GM18861 (cell line): ENCODE measurements at regions not wholly inside any gene's neighbourhood (a gene's known extent, or its start where the extent isn't known, plus 50 kb on each side); places are given as distances from the start of the nearest gene placed in this dataset.

Experiments
- ATAC-seq: cut with Tn5 transposase; IDR thresholded peaks from one replicate; pipeline ENCODE4 v1.9.1; 2021; ENCODE audit not compliant: unreplicated experiment

GRCh38 chr12:94760786-94761185 lies 110.4 kb upstream of the TMCC3 start:
- ATAC-seq, result no peak

GRCh38 chr12:94756789-94757188 lies 106.4 kb upstream of the TMCC3 start:
- ATAC-seq, result no peak

GRCh38 chr12:94755598-94755997 lies 105.2 kb upstream of the TMCC3 start:
- no peak for ATAC-seq

GRCh38 chr12:94754653-94755052 lies 104.3 kb upstream of the TMCC3 start:
- no peak for ATAC-seq

GRCh38 chr12:94753036-94753679 lies 102.8 kb upstream of the TMCC3 start:
- no peak for ATAC-seq

GRCh38 chr12:94750864-94751263 lies 100.5 kb upstream of the TMCC3 start:
- ATAC-seq, result no peak

GRCh38 chr12:94749890-94750289 lies 99.5 kb upstream of the TMCC3 start:
- ATAC-seq, result no peak

GRCh38 chr12:94749455-94749854 lies 99.1 kb upstream of the TMCC3 start:
- ATAC-seq, result no peak

- ATAC-seq, result no peak
Observed at GRCh38 chr12:94748726-94749421, 98.5 kb upstream of the TMCC3 start.

- no peak for ATAC-seq
Observed at GRCh38 chr12:94745562-94745961, 95.2 kb upstream of the TMCC3 start.

- no peak for ATAC-seq
Observed at GRCh38 chr12:94743174-94743573, 92.8 kb upstream of the TMCC3 start.

- ATAC-seq, result no peak
Observed at GRCh38 chr12:94740601-94741362, 90.4 kb upstream of the TMCC3 start.

GRCh38 chr12:94736820-94737219 lies 86.5 kb upstream of the TMCC3 start:
- ATAC-seq, result no peak

- no peak for ATAC-seq
Observed at GRCh38 chr12:94736004-94736403, 85.6 kb upstream of the TMCC3 start.

- no peak for ATAC-seq
Observed at GRCh38 chr12:94733727-94734126, 83.4 kb upstream of the TMCC3 start.

- ATAC-seq, result no peak
Observed at GRCh38 chr12:94732367-94732990, 82.1 kb upstream of the TMCC3 start.

- ATAC-seq, result no peak
Observed at GRCh38 chr12:94731733-94732360, 81.5 kb upstream of the TMCC3 start.

GRCh38 chr12:94730847-94731246 lies 80.5 kb upstream of the TMCC3 start:
- ATAC-seq, result no peak

GRCh38 chr12:94726236-94726835 lies 76.0 kb upstream of the TMCC3 start:
- ATAC-seq, result no peak

GRCh38 chr12:94725375-94726168 lies 75.2 kb upstream of the TMCC3 start:
- no peak for ATAC-seq
